GM12873 (cell line): ENCODE measurements at regions not wholly inside any gene's neighbourhood (a gene's known extent, or its start where the extent isn't known, plus 50 kb on each side); places are given as distances from the start of the nearest gene placed in this dataset.

Experiments used
- TF ChIP-seq, protein P1 (sequence below): IDR thresholded peaks from 2 replicates; pipeline ENCODE4 v1.5.1; 2012; ENCODE audit warnings: low read depth, mild to moderate bottlenecking, moderate library complexity, low read length, control low read depth; ENCODE audit not compliant: insufficient read depth; ENCODE audit errors: missing control alignments

DNA sequence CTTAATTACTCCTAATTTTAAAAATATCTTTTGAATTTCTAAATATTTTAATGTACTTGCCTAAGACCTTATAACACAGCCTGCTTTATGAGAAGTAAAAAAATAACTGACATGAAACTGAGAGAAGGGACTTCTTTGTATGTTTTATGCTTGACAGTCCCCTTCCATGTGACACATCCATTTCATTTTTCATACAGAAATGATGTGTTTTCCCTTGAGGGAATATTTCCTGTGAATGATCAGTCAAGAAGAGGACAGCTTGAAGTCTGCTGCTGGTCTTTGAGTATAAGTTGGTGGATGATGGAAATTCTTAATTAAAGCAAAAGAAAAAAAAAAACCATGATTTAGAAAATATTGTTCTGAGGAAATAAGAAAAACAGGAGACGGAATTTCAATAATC is 230.4 kb upstream of the KLHL1 start:
- TF ChIP-seq, protein P1, sequence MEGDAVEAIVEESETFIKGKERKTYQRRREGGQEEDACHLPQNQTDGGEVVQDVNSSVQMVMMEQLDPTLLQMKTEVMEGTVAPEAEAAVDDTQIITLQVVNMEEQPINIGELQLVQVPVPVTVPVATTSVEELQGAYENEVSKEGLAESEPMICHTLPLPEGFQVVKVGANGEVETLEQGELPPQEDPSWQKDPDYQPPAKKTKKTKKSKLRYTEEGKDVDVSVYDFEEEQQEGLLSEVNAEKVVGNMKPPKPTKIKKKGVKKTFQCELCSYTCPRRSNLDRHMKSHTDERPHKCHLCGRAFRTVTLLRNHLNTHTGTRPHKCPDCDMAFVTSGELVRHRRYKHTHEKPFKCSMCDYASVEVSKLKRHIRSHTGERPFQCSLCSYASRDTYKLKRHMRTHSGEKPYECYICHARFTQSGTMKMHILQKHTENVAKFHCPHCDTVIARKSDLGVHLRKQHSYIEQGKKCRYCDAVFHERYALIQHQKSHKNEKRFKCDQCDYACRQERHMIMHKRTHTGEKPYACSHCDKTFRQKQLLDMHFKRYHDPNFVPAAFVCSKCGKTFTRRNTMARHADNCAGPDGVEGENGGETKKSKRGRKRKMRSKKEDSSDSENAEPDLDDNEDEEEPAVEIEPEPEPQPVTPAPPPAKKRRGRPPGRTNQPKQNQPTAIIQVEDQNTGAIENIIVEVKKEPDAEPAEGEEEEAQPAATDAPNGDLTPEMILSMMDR = no peak

DNA sequence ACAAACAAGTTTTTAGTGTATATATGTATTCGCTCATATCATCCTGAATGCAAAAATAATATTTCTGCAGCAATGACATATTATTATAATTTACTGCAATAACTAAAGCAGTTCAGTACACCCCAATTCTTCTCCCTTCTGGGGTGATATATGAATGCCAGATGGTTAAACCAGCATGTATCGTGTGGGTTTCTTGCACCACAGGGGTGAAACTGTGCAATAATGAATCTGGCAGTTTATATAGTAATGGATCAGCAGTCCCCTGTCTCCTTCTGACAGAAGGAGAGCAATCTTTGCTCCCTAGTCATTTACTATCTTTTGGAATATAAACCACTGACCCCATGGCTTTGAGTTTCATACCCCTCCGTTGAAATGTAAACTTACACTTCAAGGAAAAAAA is 228.6 kb upstream of the KLHL1 start:
- TF ChIP-seq, protein P1 = no peak

DNA sequence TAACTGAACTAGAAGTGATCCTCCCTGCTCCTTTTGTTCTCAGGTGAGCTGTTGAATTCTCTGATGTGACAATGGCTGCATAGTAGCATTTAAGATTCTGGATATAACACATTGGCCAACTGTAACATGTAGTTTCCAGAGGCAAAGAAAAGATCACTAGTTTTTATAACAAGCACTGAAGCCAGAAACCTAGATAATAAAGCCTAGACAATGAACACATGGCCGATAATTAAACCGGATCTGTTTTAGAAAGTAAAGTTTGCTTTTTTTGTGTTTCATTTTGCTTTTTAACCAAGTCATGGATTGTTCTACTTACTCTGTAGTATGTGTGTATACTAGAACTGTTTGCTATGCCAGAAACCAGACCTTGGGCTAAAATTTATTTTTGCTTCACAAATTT is 225.5 kb upstream of the KLHL1 start:
- TF ChIP-seq, protein P1 = no peak

DNA sequence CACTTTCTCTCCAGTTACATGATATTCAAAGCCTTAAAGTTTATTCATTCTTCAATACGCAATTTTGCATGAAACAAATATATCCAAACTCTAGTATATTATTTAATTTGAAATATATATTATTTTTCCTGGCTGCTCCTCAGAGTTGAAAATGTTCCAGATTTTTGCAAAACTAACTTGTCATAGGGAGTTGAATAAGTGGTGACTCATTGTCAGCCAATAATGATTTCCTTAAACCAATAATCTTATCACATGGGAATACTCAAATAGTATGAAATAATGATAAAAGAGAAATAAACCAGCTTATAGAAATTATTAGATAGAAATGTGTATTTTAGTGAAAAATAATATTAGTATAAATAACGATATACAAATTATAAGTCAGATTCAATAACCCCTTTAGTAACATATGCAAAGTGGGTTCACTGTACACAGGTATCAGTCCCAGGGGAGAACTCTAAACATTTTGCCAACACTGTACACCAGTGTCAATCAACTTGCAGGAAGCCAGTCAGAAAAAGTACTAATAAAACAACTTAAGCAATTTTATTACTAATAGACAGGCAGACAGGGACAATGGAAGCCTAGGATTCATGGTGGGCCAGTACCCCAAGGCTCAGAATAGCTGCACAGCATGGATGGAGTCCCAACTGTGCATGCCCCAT is 222.6 kb upstream of the KLHL1 start:
- TF ChIP-seq, protein P1 = no peak

DNA sequence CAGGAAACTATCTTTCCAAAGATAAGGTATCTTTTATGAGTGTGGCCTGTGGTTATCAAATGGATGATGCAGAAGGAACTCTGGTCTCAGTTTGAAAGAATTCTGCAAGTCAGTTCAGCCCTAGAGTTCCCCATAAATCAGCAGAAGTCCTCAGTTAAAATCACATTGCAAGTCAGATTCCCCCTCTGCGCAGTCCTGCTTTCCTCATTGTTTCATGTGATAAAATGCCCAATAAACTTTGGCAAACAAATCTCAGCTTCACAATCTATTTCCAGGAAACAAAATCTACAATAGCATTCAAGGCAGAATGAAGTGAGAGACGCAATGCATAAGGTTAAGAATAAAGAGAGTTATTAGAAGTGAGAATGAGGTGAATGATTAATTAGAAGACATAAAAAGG is 216.3 kb upstream of the KLHL1 start:
- TF ChIP-seq, protein P1 = no peak

DNA sequence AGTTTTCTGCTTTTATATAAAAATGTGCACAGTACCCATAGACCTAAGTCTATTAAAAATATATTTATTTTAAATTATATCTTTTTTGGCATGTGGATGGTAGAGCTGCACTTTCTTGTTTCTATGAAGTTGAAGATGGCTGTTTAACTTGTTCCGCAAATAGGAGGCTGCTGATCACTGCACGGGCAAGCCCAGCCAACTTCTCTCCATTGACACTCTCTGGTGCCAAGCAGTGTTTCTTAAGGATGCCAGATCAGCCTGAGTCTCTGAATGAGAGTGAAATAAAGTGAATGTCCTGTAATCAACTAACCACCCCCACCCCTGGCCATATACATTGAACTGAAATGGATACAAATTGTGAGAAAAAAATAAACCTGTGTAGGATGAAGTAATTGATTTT is 202.9 kb upstream of the KLHL1 start:
- TF ChIP-seq, protein P1 = no peak

DNA sequence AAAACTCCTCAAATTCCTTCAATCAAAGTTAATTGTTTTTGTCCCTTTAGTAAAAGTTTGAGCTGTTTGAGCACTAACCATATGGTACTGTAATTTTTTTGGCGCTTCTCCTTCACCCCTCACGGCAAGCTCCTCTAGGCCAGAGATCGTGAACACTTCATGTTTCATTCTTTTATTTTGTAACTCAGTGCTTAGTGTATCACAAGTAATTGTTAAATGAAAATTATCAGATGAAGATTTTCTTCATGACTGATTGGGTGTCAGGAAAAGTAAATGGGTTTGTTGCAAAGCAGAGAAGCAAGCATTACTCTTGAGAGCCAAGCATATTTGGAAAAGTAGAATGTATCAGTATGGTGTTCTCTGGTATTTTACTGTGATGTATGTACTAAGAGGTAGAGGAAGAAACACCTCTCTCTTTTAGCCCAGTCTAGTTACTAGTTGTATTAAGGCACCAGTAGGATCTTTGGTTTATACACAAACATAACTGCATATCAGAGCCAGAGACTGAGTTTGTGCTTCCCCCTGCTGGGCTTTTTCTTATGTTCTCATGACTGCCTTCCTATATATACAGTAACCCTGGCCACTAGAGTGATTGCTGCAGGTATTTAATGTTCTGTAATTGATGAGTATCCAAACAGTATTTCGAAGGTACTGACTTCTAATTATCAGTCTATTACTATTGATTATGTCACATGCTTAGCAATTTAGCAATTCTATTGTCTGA is 202.3 kb upstream of the KLHL1 start:
- TF ChIP-seq, protein P1 = peak; percentile 6
